ENCODE measurements at regions not wholly inside any gene's neighbourhood (a gene's known extent, or its start where the extent isn't known, plus 50 kb on each side); places are given as distances from the start of the nearest gene placed in this dataset.

GRCh38 chr1:87899017-87899416, 570.3 kb downstream of the LMO4 start:
- Histone ChIP-seq H3K4me2 (ENCODE audit: low read length, poor library complexity, severe bottlenecking) (no peak overlapping the region), H2BK12ac (ENCODE audit: low read length in 2 of 2) (no peak overlapping the region), H2BK5ac (ENCODE audit: low read depth, low read length, poor library complexity, severe bottlenecking) (no peak overlapping the region), H3K4ac (ENCODE audit: low read depth in 1 of 2, low read length in 2 of 2) (no peak overlapping the region), H3K4me1 (ENCODE audit: control insufficient read depth, insufficient read depth, low read depth, low read length) (no peaks in the 10 kb centered on the region), H3K36me3 (ENCODE audit: control insufficient read depth in 1 of 2, insufficient read depth in 2 of 2, low read depth in 1 of 2, low read length in 2 of 2) (no peaks in the 10 kb centered on the region), H2BK15ac (ENCODE audit: low read depth, poor library complexity, severe bottlenecking) (no peak overlapping the region), H3K9ac (ENCODE audit: low read length) (no peak overlapping the region), H2AK5ac (ENCODE audit: low read length, severe bottlenecking) (no peak overlapping the region), H2BK120ac (ENCODE audit: low read depth, low read length) (no peak overlapping the region), H2AFZ (ENCODE audit: low read depth, low read length) (no peak overlapping the region), H3K23ac (ENCODE audit: low read length in 2 of 2) (no peak overlapping the region), H3K14ac (ENCODE audit: low read length in 2 of 2) (no peak overlapping the region), H3K79me1 (replicated peaks; ENCODE audit: low read length, poor library complexity, severe bottlenecking) (no peaks in the 10 kb centered on the region), H3K18ac (ENCODE audit: low read depth in 1 of 2, low read length in 2 of 2) (no peak overlapping the region), H3K27ac (ENCODE audit: low read length, poor library complexity, severe bottlenecking) (no peak overlapping the region), H3K4me3 (ENCODE audit: insufficient read depth in 1 of 2, low read depth in 1 of 2, low read length in 2 of 2) (no peak overlapping the region), H3K27me3 (ENCODE audit: control insufficient read depth in 1 of 2, insufficient read depth in 1 of 2, low read length in 2 of 2) (no peaks in the 10 kb centered on the region), H4K8ac (ENCODE audit: low read length) (no peak overlapping the region), H3K9me3 (ENCODE audit: control insufficient read depth, low read length) (no peaks in the 10 kb centered on the region), H4K91ac (ENCODE audit: low read length) (no peak overlapping the region)
- DNase-seq = no peak
- 90% methylated on average over 2 of the region's 2 CpGs for WGBS

DNA sequence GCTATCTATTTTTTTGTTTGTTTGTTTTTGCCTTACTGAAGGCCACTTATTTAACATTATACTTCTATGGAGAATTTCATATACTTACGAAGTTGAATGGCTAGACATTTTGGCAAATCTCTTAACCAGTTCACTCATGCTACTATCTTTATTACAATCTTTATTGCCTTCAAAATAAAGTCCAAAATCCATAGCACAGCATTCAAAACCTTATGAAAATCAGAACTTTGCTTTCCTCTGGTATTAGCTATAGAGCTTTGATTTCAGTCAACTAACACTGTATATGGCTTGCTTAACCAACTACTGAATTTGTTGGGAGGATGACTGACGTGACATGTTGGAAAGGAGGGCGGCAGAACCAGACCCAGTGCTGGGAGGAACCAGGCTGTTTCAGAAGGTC, 571.1 kb downstream of the LMO4 start:
- Histone ChIP-seq H2BK5ac (ENCODE audit: low read depth, low read length, poor library complexity, severe bottlenecking) (no peak overlapping the region), H3K23ac (ENCODE audit: low read length in 2 of 2) (no peak overlapping the region), H2BK12ac (ENCODE audit: low read length in 2 of 2) (peak overlapping the region in 1 of 2 experiments; percentile 71), H4K8ac (ENCODE audit: low read length) (no peak overlapping the region), H3K79me1 (replicated peaks; ENCODE audit: low read length, poor library complexity, severe bottlenecking) (no peaks in the 10 kb centered on the region), H2BK120ac (ENCODE audit: low read depth, low read length) (no peak overlapping the region), H3K4ac (ENCODE audit: low read depth in 1 of 2, low read length in 2 of 2) (no peak overlapping the region), H3K4me3 (ENCODE audit: insufficient read depth in 1 of 2, low read depth in 1 of 2, low read length in 2 of 2) (no peak overlapping the region), H3K4me1 (ENCODE audit: control insufficient read depth, insufficient read depth, low read depth, low read length) (no peaks in the 10 kb centered on the region), H2AFZ (ENCODE audit: low read depth, low read length) (no peak overlapping the region), H3K27ac (ENCODE audit: low read length, poor library complexity, severe bottlenecking) (no peak overlapping the region), H3K14ac (ENCODE audit: low read length in 2 of 2) (peak overlapping the region in 1 of 2 experiments; percentile 28), H4K91ac (ENCODE audit: low read length) (no peak overlapping the region), H2AK5ac (ENCODE audit: low read length, severe bottlenecking) (no peak overlapping the region), H3K9me3 (ENCODE audit: control insufficient read depth, low read length) (no peaks in the 10 kb centered on the region), H3K9ac (ENCODE audit: low read length) (no peak overlapping the region), H3K4me2 (ENCODE audit: low read length, poor library complexity, severe bottlenecking) (no peak overlapping the region), H3K36me3 (ENCODE audit: control insufficient read depth in 1 of 2, insufficient read depth in 2 of 2, low read depth in 1 of 2, low read length in 2 of 2) (no peaks in the 10 kb centered on the region), H3K27me3 (ENCODE audit: control insufficient read depth in 1 of 2, insufficient read depth in 1 of 2, low read length in 2 of 2) (no peaks in the 10 kb centered on the region), H2BK15ac (ENCODE audit: low read depth, poor library complexity, severe bottlenecking) (no peak overlapping the region), H3K18ac (ENCODE audit: low read depth in 1 of 2, low read length in 2 of 2) (peak overlapping the region in 1 of 2 experiments; percentile 73)
- WGBS = 82% methylated on average over 3 of the region's 3 CpGs
- no peak for DNase-seq

DNA sequence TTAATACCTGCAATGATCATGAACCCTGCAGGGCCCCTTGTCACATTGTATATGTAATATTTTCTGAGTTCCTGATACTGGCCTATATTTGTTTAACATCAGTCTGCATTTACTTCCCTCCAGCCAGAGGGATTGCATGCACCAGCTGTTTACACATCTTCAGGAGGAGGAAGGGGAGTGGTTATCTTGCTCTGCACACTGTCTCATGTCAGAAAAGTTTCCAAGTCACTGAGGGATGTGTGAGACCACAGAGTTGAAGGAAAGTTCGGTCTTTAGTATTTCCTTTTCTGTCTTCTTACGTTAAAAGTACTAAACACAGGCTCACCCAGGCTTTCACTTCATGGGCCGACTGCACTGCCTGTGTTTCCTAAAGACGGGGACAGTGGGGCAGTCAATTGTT, 574.1 kb downstream of the LMO4 start:
- H2BK120ac ChIP-seq (ENCODE audit: low read depth, low read length) = no peak overlapping the region
- H2BK12ac ChIP-seq (ENCODE audit: low read length in 2 of 2) = no peak overlapping the region
- no peak overlapping the region for H3K14ac ChIP-seq (ENCODE audit: low read length in 2 of 2)
- no peak overlapping the region for H2BK15ac ChIP-seq (ENCODE audit: low read depth, poor library complexity, severe bottlenecking)
- no peaks in the 10 kb centered on the region for H3K36me3 ChIP-seq (ENCODE audit: control insufficient read depth in 1 of 2, insufficient read depth in 2 of 2, low read depth in 1 of 2, low read length in 2 of 2)
- 16% methylated on average over 4 of the region's 4 CpGs for WGBS
- peak; percentile 95 for DNase-seq
- no peak overlapping the region for H3K18ac ChIP-seq (ENCODE audit: low read depth in 1 of 2, low read length in 2 of 2)
- no peaks in the 10 kb centered on the region for H3K4me1 ChIP-seq (ENCODE audit: control insufficient read depth, insufficient read depth, low read depth, low read length)
- H3K4me2 ChIP-seq (ENCODE audit: low read length, poor library complexity, severe bottlenecking) = no peak overlapping the region
- no peak overlapping the region for H3K4me3 ChIP-seq (ENCODE audit: insufficient read depth in 1 of 2, low read depth in 1 of 2, low read length in 2 of 2)
- H2AK5ac ChIP-seq (ENCODE audit: low read length, severe bottlenecking) = no peak overlapping the region
- no peaks in the 10 kb centered on the region for H3K79me1 ChIP-seq (replicated peaks; ENCODE audit: low read length, poor library complexity, severe bottlenecking)
- H2AFZ ChIP-seq (ENCODE audit: low read depth, low read length) = no peak overlapping the region
- no peak overlapping the region for H3K27ac ChIP-seq (ENCODE audit: low read length, poor library complexity, severe bottlenecking)
- no peak overlapping the region for H4K91ac ChIP-seq (ENCODE audit: low read length)
- no peak overlapping the region for H3K4ac ChIP-seq (ENCODE audit: low read depth in 1 of 2, low read length in 2 of 2)
- H3K9ac ChIP-seq (ENCODE audit: low read length) = no peak overlapping the region
- H3K9me3 ChIP-seq (ENCODE audit: control insufficient read depth, low read length) = no peaks in the 10 kb centered on the region
- H2BK5ac ChIP-seq (ENCODE audit: low read depth, low read length, poor library complexity, severe bottlenecking) = no peak overlapping the region
- no peak overlapping the region for H4K8ac ChIP-seq (ENCODE audit: low read length)
- no peak overlapping the region for H3K23ac ChIP-seq (ENCODE audit: low read length in 2 of 2)
- H3K27me3 ChIP-seq (ENCODE audit: control insufficient read depth in 1 of 2, insufficient read depth in 1 of 2, low read length in 2 of 2) = no peaks in the 10 kb centered on the region

GRCh38 chr1:87903242-87903641, 574.6 kb downstream of the LMO4 start:
- Histone ChIP-seq H2BK5ac (ENCODE audit: low read depth, low read length, poor library complexity, severe bottlenecking) (no peak overlapping the region), H2AK5ac (ENCODE audit: low read length, severe bottlenecking) (no peak overlapping the region), H3K9ac (ENCODE audit: low read length) (no peak overlapping the region), H2BK15ac (ENCODE audit: low read depth, poor library complexity, severe bottlenecking) (no peak overlapping the region), H3K27me3 (ENCODE audit: control insufficient read depth in 1 of 2, insufficient read depth in 1 of 2, low read length in 2 of 2) (no peaks in the 10 kb centered on the region), H3K4me3 (ENCODE audit: insufficient read depth in 1 of 2, low read depth in 1 of 2, low read length in 2 of 2) (no peak overlapping the region), H3K23ac (ENCODE audit: low read length in 2 of 2) (no peak overlapping the region), H2BK120ac (ENCODE audit: low read depth, low read length) (no peak overlapping the region), H3K4me2 (ENCODE audit: low read length, poor library complexity, severe bottlenecking) (no peak overlapping the region), H2BK12ac (ENCODE audit: low read length in 2 of 2) (peak overlapping the region in 1 of 2 experiments; percentile 88), H3K18ac (ENCODE audit: low read depth in 1 of 2, low read length in 2 of 2) (peak overlapping the region in 1 of 2 experiments; percentile 34), H3K36me3 (ENCODE audit: control insufficient read depth in 1 of 2, insufficient read depth in 2 of 2, low read depth in 1 of 2, low read length in 2 of 2) (no peaks in the 10 kb centered on the region), H3K9me3 (ENCODE audit: control insufficient read depth, low read length) (no peaks in the 10 kb centered on the region), H3K4ac (ENCODE audit: low read depth in 1 of 2, low read length in 2 of 2) (peak overlapping the region in 1 of 2 experiments; percentile 20), H3K14ac (ENCODE audit: low read length in 2 of 2) (no peak overlapping the region), H4K8ac (ENCODE audit: low read length) (no peak overlapping the region), H2AFZ (ENCODE audit: low read depth, low read length) (no peak overlapping the region), H3K4me1 (ENCODE audit: control insufficient read depth, insufficient read depth, low read depth, low read length) (no peaks in the 10 kb centered on the region), H4K91ac (ENCODE audit: low read length) (no peak overlapping the region), H3K79me1 (replicated peaks; ENCODE audit: low read length, poor library complexity, severe bottlenecking) (no peaks in the 10 kb centered on the region), H3K27ac (ENCODE audit: low read length, poor library complexity, severe bottlenecking) (no peak overlapping the region)
- DNase-seq = no peak
